ENCODE measurements at regions not wholly inside any gene's neighbourhood (a gene's known extent, or its start where the extent isn't known, plus 50 kb on each side); places are given as distances from the start of the nearest gene placed in this dataset.

GRCh38 chr1:228957535-228957934, 222.3 kb downstream of the RHOU start:
- Histone ChIP-seq H3K79me2 (ENCODE audit: low read length) (no peaks in the 10 kb centered on the region), H3K9ac (ENCODE audit: low read length) (no peak overlapping the region), H3K27me3 (replicated peaks; ENCODE audit: insufficient read depth, low read length) (no peaks in the 10 kb centered on the region), H3F3A (ENCODE audit: insufficient read depth, low read length) (no peaks in the 10 kb centered on the region), H3K36me3 (replicated peaks; ENCODE audit: insufficient read depth, low read length) (no peaks in the 10 kb centered on the region), H2AFZ (ENCODE audit: low read length) (no peak overlapping the region), H3K4me3 (ENCODE audit: low read length) (no peak overlapping the region), H3K27ac (ENCODE audit: low read length) (no peak overlapping the region), H3K9me2 (replicated peaks; ENCODE audit: insufficient read depth, low read length) (no peaks in the 10 kb centered on the region), H3K4me1 (ENCODE audit: low read length) (no peaks in the 10 kb centered on the region), H3K9me3 (replicated peaks; ENCODE audit: insufficient read depth, low read length) (no peaks in the 10 kb centered on the region), H3K4me2 (ENCODE audit: low read depth, low read length) (no peak overlapping the region), H4K20me1 (ENCODE audit: insufficient read depth, low read length) (no peaks in the 10 kb centered on the region)
- DNase-seq = no peak
- no peak for TF ChIP-seq EZH2 (optimal IDR thresholded peaks at IDR 0.05; ENCODE audit: low read depth, low read length)
- TF ChIP-seq EZH2phosphoT487 (IDR thresholded peaks at IDR 0.05; ENCODE audit: low read length) = no peak
- TF ChIP-seq, protein P1, sequence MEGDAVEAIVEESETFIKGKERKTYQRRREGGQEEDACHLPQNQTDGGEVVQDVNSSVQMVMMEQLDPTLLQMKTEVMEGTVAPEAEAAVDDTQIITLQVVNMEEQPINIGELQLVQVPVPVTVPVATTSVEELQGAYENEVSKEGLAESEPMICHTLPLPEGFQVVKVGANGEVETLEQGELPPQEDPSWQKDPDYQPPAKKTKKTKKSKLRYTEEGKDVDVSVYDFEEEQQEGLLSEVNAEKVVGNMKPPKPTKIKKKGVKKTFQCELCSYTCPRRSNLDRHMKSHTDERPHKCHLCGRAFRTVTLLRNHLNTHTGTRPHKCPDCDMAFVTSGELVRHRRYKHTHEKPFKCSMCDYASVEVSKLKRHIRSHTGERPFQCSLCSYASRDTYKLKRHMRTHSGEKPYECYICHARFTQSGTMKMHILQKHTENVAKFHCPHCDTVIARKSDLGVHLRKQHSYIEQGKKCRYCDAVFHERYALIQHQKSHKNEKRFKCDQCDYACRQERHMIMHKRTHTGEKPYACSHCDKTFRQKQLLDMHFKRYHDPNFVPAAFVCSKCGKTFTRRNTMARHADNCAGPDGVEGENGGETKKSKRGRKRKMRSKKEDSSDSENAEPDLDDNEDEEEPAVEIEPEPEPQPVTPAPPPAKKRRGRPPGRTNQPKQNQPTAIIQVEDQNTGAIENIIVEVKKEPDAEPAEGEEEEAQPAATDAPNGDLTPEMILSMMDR (IDR thresholded peaks at IDR 0.05; ENCODE audit: low read length) = no peak

- Histone ChIP-seq H3K9ac (ENCODE audit: low read length) (no peak overlapping the region), H3K4me2 (ENCODE audit: low read depth, low read length) (no peak overlapping the region), H3K4me1 (ENCODE audit: low read length) (no peaks in the 10 kb centered on the region), H3K27ac (ENCODE audit: low read length) (no peak overlapping the region), H3F3A (ENCODE audit: insufficient read depth, low read length) (no peaks in the 10 kb centered on the region), H3K9me3 (replicated peaks; ENCODE audit: insufficient read depth, low read length) (no peaks in the 10 kb centered on the region), H3K4me3 (ENCODE audit: low read length) (no peak overlapping the region), H2AFZ (ENCODE audit: low read length) (no peak overlapping the region), H3K36me3 (replicated peaks; ENCODE audit: insufficient read depth, low read length) (no peaks in the 10 kb centered on the region), H4K20me1 (ENCODE audit: insufficient read depth, low read length) (no peaks in the 10 kb centered on the region), H3K27me3 (replicated peaks; ENCODE audit: insufficient read depth, low read length) (no peaks in the 10 kb centered on the region), H3K79me2 (ENCODE audit: low read length) (no peaks in the 10 kb centered on the region), H3K9me2 (replicated peaks; ENCODE audit: insufficient read depth, low read length) (no peaks in the 10 kb centered on the region)
- TF ChIP-seq, protein P1 (IDR thresholded peaks at IDR 0.05; ENCODE audit: low read length) = no peak
- no peak for TF ChIP-seq EZH2 (optimal IDR thresholded peaks at IDR 0.05; ENCODE audit: low read depth, low read length)
- TF ChIP-seq EZH2phosphoT487 (IDR thresholded peaks at IDR 0.05; ENCODE audit: low read length) = no peak
- DNase-seq = no peak
Observed at GRCh38 chr1:228958121-228958520, 222.8 kb downstream of the RHOU start.

- H3K36me3 ChIP-seq (replicated peaks; ENCODE audit: insufficient read depth, low read length) = no peaks in the 10 kb centered on the region
- no peaks in the 10 kb centered on the region for H3K27me3 ChIP-seq (replicated peaks; ENCODE audit: insufficient read depth, low read length)
- no peaks in the 10 kb centered on the region for H3K4me1 ChIP-seq (ENCODE audit: low read length)
- H3K9me3 ChIP-seq (replicated peaks; ENCODE audit: insufficient read depth, low read length) = no peaks in the 10 kb centered on the region
- H3K4me3 ChIP-seq (ENCODE audit: low read length) = no peak overlapping the region
- no peak for DNase-seq
- H2AFZ ChIP-seq (ENCODE audit: low read length) = no peak overlapping the region
- H3F3A ChIP-seq (ENCODE audit: insufficient read depth, low read length) = no peaks in the 10 kb centered on the region
- H3K79me2 ChIP-seq (ENCODE audit: low read length) = no peaks in the 10 kb centered on the region
- no peak overlapping the region for H3K9ac ChIP-seq (ENCODE audit: low read length)
- H3K4me2 ChIP-seq (ENCODE audit: low read depth, low read length) = no peak overlapping the region
- H3K27ac ChIP-seq (ENCODE audit: low read length) = no peak overlapping the region
- no peaks in the 10 kb centered on the region for H4K20me1 ChIP-seq (ENCODE audit: insufficient read depth, low read length)
- no peak for TF ChIP-seq EZH2 (optimal IDR thresholded peaks at IDR 0.05; ENCODE audit: low read depth, low read length)
- no peak for TF ChIP-seq EZH2phosphoT487 (IDR thresholded peaks at IDR 0.05; ENCODE audit: low read length)
- TF ChIP-seq, protein P1 (IDR thresholded peaks at IDR 0.05; ENCODE audit: low read length) = no peak
- no peaks in the 10 kb centered on the region for H3K9me2 ChIP-seq (replicated peaks; ENCODE audit: insufficient read depth, low read length)
Observed at GRCh38 chr1:228958741-228959140, 223.5 kb downstream of the RHOU start.
